GM19395 (cell line): ENCODE measurements at regions not wholly inside any gene's neighbourhood (a gene's known extent, or its start where the extent isn't known, plus 50 kb on each side); places are given as distances from the start of the nearest gene placed in this dataset.
"Not testable (repeated sequence)": the region's sequence is repeated elsewhere in the genome, so short reads cannot be mapped to it uniquely, and the experiment has no call there.

ENCODE experiments used
- ATAC-seq: cut with Tn5 transposase; IDR thresholded peaks from one replicate; pipeline ENCODE4 v1.9.1; 2021; ENCODE audit warnings: mild to moderate bottlenecking, moderate library complexity; ENCODE audit not compliant: unreplicated experiment

DNA sequence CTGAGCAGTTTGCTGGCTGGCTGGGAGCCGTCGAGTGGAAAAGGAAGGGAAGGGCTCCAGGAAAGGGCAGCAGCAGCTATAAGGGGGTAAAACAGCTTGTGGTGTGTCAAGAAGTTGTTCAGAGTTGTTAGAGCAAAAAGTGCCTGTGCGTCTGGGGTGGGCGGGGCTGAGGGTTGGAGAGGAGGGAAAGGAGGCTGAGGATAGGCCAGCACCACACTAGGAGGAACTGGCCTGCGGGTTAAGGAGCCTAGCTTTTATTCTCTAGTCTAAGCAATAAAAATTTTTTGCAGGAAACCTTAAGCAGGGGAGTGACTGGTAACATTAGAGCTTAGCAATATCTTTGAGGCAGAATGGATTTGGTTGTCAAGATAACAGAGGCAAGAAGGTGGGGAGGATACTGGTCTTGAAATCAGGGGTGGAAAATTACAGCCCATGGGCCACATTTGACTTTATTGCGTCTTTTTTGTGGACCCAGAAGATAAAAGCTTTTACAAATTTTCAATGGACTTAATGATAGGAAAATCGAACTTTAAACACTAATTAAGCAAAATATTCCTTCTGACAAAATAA is 134.5 kb upstream of the AADACL2 start:
- ATAC-seq: no peak

DNA sequence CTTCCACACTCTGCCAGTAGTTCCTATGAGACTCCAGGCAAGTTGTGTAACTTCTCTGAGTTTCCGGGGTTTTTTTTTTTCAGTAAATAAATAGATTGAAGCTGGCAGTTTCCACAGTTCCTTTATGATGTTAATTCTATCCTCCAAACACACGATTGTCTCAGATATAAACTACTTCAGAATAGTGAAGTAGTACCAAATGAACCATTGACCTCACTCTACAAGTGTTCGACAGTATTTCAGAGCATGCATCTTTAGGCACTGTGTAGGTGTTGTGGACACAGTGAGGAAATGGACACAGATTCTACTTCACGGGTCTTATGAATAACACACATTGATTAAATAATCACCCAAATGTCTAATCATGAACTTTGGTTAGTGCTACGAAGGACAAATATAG is 136.1 kb upstream of the IGSF10 start:
- no peak for ATAC-seq

DNA sequence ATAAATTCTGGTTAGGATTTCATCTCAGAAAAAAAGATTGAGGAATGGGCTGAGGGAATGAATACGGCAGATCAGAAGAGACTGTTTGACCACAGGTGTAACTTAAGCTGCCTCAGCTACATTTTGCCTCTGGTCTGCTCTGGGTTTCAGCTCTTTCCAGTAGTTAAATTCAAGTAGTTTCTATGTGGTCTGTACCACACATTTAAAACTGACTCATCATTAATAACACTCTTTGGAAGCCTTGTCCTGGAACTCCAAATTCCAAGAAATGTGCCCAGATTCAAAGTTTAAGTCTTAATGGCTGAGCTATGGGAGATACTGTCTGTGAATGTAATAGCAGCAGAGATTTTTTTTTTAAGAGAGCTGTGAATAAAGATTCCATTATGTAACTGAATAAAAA is 133.1 kb upstream of the IGSF10 start:
- ATAC-seq: no peak

DNA sequence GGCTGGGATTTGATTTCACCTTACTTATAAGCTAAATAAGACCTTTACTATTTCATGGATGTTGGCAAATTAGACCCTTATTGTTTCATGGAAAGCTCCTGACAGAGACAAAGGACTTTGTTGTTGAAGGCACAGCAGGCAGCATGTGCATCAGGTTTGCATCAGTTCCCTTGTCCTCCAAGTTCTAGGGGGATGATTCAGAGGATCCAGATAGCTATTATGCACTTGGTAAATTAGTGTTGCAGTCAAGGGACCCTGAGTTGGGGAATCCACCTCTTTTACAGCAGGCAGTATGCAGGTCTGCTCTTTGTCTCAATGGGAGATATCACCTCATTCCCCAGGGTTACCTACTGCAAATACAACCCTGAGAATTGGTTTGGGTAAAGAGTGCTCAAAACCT is 131.4 kb upstream of the IGSF10 start:
- no peak for ATAC-seq

DNA sequence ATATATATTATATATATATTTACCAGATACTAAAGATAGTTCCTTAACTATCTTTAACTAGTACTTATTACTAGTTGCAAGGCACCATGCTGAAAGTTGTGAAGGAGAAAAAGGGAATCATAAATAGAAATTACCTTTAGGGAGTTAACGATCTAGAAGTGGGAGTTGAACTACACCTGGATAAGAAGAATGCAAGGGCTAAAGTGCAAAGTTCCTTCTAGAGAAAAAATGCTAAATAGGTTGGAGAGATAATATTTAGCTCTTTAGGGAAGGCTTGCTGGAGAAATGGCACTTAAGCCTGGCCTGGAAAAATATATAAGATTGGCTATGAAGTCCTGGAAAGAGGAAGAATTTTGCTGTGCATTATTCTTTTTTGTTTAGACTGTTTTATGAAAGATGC is 130.6 kb upstream of the IGSF10 start:
- ATAC-seq: no peak

DNA sequence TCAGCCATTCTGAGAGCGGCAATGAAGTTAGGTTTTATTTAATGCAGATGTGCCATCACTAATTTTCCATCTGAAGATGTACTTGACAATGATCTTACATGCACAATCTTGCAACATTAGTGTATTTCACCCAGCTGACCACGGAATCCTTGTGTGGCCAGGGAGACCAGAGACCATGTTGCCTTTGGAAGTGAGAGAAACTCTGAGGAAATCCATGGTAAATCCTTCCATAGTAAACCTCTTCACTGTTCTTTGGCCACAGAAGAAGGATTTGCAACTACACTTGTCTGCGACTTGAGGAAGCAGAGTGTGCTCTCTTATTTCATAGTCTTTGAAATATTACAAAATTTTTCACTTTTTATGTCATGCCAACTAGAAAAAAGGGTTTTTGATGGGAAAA is 128.4 kb upstream of the IGSF10 start:
- no peak for ATAC-seq

DNA sequence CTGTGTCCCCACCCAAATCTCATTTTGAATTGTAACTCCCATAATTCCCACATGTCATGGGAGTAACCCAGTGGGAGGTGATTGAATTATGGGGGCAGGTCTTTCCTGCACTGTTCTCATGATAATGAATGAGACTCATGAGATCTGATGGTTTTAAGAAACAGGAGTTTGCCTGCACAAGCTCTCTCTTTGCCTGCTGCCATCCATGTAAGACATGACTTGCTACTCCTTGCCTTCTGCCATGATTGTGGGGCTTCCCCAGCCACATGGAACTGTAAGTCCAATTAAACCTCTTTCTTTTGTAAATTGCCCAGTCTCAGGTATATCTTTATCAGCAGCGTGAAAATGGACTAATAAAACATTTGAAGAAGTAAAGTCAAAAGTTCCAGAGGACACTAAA is 126.8 kb upstream of the IGSF10 start:
- ATAC-seq: not testable (repeated sequence)

DNA sequence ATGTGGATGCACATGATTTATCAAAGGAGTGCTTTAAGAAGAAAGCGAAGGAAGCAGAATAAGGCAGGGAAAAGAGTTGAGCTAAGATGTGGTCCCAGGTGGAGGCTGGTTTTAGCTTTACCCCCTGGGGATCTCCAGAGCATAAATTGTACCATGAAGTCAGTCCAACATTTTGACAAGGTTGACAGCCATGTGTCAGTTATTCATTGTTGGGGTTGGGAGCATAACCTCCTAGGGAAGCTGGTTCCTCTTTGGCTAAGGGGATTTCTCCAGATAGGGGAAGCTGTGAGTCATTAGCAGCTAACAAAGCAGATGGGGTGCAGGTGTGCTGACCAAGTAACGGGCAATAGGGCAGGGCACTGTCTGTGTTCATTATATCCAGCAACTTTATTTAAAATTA is 123.7 kb upstream of the IGSF10 start:
- ATAC-seq: no peak

DNA sequence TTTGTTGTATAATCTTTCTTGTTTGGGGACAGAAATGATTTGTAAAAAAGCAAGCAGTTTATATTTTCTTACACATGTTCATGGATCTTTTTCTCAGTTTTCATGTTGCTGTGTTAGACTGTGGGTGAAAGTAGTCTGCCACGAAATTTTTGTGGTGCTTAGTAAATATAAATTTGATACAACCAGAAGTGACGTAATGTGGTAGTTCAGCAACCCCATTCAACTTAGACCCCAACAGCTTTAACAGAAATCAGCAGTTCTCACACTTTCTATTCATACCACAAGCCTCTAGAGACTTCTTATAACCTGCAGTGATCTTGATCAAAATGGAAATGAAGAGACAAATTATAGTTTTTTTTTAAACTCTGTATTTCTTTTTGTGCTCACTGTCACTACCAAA is 120.2 kb upstream of the IGSF10 start:
- ATAC-seq: no peak

DNA sequence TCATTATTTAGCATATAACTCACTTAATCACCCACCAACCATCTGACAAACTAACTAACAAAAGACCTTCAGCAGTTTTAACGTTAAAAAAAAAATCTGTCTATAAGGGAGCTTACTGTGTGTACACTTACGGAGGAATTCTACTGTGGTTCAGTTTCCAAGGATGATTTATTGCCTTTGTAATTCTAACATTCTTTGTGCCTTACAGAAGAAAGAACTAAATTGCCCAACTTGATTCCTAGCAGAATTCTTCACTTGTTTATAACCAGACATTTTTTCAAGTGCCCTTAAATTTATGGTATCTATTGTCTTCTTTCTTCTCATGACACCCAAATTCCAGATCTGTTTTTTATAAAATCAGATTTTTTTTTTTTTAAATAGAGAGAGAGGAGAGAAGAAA is 119.7 kb upstream of the IGSF10 start:
- no peak for ATAC-seq

DNA sequence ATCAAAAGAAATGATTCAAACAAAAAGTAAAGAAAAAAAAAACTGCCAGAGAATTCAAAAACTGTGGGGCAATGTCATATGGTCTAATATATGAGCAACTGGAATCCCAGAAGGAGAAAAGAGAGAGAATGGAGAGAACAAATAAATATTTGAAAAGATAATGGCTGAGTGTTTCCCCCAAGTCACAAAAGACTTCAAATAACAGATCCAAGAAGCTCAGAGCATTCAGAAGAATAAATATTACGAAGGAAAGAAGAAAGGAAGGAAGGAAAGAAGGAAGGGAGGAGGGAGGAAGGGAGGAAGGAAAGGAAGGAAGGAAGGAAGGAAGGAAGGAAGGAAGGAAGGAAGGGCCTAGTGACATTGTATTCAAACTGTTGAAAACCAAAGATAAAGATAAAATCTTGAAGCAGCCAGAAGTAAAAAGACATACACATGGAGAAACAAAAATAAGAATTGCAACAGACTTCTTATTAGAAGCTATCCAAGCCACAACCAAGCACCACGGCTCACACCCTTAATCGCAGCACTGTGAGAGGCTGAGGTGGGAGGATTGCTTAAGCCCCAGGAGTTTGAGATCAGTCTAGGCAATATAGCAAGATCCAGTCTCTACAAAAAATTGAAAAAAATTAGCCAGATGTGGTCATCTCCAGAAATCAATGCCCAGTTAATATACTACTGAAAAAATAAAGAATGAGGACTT is 118.9 kb upstream of the IGSF10 start:
- no peak for ATAC-seq

DNA sequence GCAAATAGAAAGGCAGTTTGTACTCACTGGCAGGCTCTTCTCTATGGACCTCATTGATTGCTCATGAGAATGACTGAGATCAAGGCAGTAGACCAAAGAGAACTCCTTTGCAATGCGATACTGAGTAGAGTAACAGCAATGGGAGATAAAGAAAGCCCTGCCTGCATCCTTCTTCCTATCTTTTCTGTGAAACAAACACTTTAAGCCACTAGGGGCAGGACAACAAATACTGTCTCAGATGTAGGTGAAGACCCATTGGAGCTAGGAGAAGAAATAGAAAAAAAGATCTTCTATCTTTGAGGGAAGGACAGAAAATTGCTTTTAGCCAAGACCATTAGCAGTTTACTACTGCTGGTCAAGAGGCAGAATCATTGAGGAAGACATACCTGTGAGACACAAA is 117.6 kb upstream of the IGSF10 start:
- no peak for ATAC-seq

DNA sequence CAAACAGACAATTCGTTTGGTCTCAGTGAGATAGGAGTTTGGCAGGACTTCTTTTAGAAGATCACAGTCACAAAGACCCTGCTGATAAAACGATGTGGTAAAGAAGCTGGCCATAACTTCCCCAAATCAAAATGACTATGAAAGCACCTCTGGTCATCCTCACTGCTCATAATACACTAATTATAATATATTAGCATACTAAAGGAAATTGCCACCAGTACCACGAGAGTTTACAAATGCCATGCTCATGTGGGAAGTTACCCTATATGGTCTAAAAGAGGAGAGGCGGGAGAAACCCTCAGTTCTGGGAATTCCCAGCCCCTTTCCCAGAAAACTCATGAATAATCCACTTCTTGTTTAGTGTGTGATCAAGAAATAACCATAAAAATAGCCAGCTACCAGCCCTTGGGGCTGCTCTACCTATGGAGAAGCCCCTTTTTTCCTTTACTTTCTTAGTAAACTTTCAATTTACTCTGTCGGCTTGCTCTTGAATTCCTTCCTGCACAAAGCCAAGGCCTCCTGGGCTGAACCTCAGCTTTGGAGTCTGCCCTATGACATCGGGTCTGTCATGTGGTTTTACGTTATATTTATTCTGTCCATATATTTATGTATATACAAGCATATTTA is 115.8 kb upstream of the IGSF10 start:
- ATAC-seq: no peak

DNA sequence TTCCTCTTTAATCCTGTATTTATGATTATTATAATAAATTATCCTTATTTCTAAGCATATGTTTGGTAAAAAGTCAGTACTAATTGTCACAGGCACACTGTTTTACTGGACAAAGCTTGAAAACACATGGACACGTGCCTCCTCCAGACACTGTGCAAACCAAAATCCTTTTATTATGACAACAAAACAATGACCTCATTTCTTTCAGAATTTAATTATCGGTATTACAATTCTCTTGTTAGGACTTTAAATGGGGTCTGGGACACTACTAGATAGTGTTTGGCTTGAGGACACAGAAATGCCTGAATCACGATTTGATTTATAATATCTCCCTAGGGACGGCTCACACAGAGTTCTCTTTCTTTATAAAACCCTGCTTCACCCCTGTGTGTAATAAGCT is 107.3 kb upstream of the IGSF10 start:
- ATAC-seq: no peak

DNA sequence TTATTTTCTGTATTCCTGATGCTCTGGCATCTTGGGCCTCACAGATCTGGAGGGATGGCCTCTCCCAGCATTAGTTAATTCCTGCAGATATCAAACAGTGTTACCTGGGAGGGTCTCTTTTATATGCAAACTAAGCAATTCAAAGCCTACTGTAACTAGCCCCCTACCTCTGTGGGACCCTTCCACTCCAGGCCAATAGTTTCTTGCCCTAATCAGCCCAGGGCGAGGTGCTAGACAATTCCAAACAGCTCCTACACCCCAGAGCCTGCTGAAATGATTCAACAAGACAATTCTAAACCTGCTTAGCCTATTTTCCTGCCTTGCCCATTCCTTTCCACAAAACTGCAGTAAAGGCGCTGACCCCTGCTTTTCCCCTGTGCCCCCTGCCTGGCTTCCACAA is 106.6 kb upstream of the IGSF10 start:
- ATAC-seq: no peak

DNA sequence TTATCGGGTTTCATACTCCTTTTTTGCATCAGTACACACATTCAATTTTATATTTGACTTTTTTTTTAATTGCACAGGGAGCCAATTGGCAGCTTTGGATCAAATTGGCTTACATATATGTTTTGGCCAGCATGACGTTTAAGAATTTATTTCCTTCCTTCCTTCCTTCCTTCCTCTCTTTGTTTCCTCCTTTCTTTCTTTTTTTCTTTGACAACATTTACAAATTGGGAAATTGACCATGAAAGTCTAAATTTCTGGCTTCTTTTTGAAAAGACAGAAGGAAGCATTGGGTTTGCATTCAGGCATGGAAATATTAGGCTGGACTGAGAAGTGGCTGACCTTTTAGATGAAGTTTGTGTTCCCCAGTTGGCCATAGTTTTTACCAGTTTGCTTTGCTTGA is 103.4 kb upstream of the IGSF10 start:
- ATAC-seq: no peak

DNA sequence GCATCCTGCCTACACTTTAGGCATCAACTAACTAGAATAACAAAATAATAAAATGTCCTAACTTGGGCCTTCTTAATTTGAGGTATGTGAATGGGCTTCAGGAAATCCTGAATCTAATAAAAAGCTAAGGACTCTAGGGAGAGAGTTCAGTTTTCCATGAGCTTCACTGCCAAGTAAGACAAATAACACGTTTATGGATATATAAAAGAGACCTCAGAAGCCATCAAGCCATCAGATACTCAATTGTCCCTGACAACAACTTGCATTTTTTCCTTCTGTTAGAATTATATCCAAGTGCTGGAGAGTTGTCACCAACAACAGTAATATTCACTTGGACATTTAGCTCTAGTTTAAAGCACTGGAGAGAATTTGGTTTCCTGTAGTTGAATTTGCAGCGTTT is 102.4 kb upstream of the IGSF10 start:
- ATAC-seq: no peak

DNA sequence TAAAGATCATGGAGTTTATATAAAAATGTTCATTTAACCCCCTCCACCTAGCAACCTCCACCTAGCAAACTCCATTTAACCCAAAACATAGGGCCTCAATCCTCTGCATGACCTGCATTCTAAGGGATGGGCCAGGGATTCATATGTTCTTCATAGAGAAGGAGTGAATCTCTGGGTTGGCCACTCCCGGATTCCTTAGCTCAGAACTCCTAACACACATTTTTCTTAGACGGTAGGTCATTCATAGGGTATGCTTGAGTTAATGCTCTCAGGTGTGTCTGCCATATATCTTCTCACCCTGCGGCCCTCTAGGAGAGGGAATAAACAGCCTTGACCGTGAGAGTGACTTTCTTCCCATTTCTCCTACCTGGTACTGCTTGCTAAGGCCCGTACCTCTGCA is 102.0 kb upstream of the IGSF10 start:
- no peak for ATAC-seq

DNA sequence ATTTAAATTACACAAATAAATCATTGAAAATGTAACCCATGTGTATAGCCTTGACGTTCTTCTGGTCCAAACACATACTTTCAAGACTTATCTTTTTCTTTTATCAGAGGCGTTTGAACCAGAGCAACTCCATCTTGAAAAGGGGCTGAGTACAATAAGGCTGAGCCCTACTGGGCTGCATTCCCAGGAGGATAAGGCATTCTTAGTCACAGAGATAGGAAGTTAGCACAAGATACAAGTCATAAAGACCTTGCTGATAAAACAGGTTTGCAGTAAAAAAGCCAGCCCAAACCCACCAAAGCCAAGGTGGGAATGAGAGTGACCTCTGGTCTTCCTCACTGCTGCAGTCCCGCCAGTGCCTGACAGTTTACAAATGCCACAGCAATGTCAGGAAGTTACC is 101.0 kb upstream of the IGSF10 start:
- no peak for ATAC-seq

DNA sequence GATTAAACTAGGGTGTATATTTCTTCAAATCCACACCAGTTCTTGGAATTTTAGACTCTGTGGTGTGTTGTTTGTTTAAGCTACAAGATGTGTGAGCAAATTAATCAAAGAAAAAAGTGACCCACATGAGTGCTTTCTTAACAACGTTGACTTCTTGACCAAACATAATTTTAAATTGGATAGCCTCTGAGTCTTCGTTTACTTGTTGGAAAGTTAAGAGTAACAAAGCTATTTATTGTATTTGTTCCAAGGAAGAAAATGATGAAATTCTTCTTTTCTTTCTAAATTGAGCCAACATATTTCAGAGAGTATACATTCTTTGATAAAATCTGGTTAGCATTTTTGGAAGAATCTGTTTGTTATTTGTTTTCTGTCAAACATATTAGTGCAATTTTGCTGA is 99.9 kb upstream of the IGSF10 start:
- no peak for ATAC-seq

DNA sequence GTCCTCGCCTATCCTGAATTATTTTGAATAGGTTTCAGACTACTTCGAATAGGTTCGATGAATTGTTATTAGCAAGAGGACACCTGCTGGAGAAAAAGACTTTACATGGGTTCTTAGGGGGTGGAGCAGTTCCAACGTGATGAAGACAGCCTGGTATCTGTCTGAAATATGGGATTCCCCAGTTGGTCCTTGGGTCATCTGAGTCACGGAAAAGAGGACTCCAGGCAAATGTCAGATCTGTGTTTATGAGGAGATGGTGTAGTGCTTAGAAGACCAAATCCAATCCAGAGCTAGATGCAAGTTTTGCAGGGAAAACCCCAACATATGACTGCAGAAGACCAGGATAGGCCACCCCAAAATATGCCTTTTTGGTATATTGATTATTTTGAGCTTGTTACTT is 98.9 kb upstream of the IGSF10 start:
- ATAC-seq: no peak

DNA sequence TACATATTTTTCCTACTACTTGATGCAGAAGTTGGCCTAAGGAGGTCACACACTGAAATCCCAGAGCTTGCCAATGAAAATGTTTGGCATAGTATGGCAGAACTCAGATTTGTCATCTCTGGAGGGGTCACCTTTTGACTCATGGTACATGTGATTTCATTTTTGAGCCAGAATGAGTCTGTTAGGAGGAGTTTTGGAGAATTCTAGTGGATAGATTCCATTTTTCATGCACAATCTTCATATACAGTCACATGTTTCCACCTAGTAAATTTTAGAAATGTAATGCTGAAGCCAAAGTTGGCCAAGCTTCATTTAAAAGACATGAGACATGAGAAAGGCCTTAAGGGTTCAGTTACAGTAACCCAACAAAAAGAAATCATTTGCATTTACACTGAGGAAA is 97.8 kb upstream of the IGSF10 start:
- no peak for ATAC-seq
